Transverse colon (tissue), 4 donors: ENCODE measurements at regions not wholly inside any gene's neighbourhood (a gene's known extent, or its start where the extent isn't known, plus 50 kb on each side); places are given as distances from the start of the nearest gene placed in this dataset.

Source experiments
- DNase-seq: peaks from one replicate; pipeline ENCODE4 v3.0.0-alpha.2; 2019
- H3K27ac ChIP-seq, 4 donors: fragments of 200-600 bp; sonication (generic); 2 replicates each; pipeline ENCODE4 v1.5.1; 2016 to 2018; ENCODE audit warnings: inconsistent platforms in 4 of 4
- H3K27me3 ChIP-seq: fragments of 200-600 bp; sonication (generic); 2 replicates; pipeline ENCODE4 v1.5.1; 2017; ENCODE audit warnings: inconsistent platforms
- H3K36me3 ChIP-seq, 4 donors: fragments of 200-600 bp; sonication (generic); 2 replicates each; pipeline ENCODE4 v1.5.1; 2017 to 2019; ENCODE audit warnings: inconsistent platforms in 4 of 4
- H3K4me1 ChIP-seq, 4 donors: fragments of 200-600 bp; sonication (generic); 2 replicates each; pipeline ENCODE4 v1.5.1; 2017 to 2020; ENCODE audit warnings: inconsistent platforms in 4 of 4
- H3K4me3 ChIP-seq, 4 donors: fragments of 200-600 bp; sonication (generic); 1 replicate in 1 of 4; 2 replicates in 3 of 4; pipeline versions ENCODE4 v1.5.1 to v1.6.1; 2017 to 2019; ENCODE audit warnings: inconsistent platforms in 4 of 4
- H3K9me3 ChIP-seq, 2 donors: fragments of 200-600 bp; sonication (generic); 2 replicates each; pipeline ENCODE4 v1.5.1; 2017 to 2019; ENCODE audit warnings: inconsistent platforms in 2 of 2
- CTCF ChIP-seq, 5 experiments: fragments of 200-600 bp in 3 of 5; fragments of 450-650 bp in 2 of 5; sonication (generic) in 3 of 5; IDR thresholded peaks; 1 replicate in 2 of 5; 2 replicates in 3 of 5; pipeline ENCODE4 v1.5.1; 2016 to 2017; ENCODE audit warnings: antibody characterized with exemption in 5 of 5, inconsistent platforms in 3 of 5, mild to moderate bottlenecking in 2 of 5, moderate library complexity in 1 of 5
- EP300 ChIP-seq: sonication (generic); formaldehyde crosslinking; IDR thresholded peaks from one replicate; pipeline ENCODE4 v1.6.1; 2017; ENCODE audit warnings: antibody characterized with exemption, low read depth
- POLR2A ChIP-seq: fragments of 450-650 bp; IDR thresholded peaks from one replicate; pipeline ENCODE4 v1.6.1; 2016; ENCODE audit warnings: antibody characterized with exemption, mild to moderate bottlenecking, moderate library complexity
- POLR2AphosphoS5 ChIP-seq, 3 donors: sonication (generic); formaldehyde crosslinking; IDR thresholded peaks; one replicate each; pipeline ENCODE4 v1.6.1; 2016; ENCODE audit warnings: antibody characterized with exemption in 3 of 3
- WGBS, 2 donors: methylation state at CpG; one replicate each; pipeline ENCODE4 v1.1.5; 2018; ENCODE audit warnings: low coverage in 1 of 2; 5-methylcytosine and 5-hydroxymethylcytosine counted together
- in situ Hi-C, 4 donors: fragments of 200-750 bp; cut with MboI; loops; one replicate each; pipeline versions ENCODE4 v1.15.0 to v1.15.1; 2017; ENCODE audit warnings: low sequenced_read_pairs in 3 of 4, low pct_ligation_motif_present in 1 of 4, low pct_unique_long_range_greater_than_20kb in 1 of 4
- intact Hi-C: fragments of 100-400 bp; cut with DNase I; formaldehyde crosslinking; loops from one replicate; pipeline ENCODE4 v1.15.1; 2023; ENCODE audit warnings: low total_unique reads

- DNase-seq, result no peak
- in situ Hi-C loops (no loop called here), intact Hi-C loops (no loop called here)
- Histone ChIP-seq H3K27me3 (no peaks in the 10 kb centered on the region), H3K4me3 (no peak overlapping the region), H3K9me3 (no peaks in the 10 kb centered on the region), H3K36me3 (no peaks in the 10 kb centered on the region), H3K4me1 (no peaks in the 10 kb centered on the region), H3K27ac (no peak overlapping the region)
- WGBS, 2 donors, result 61 to 62% methylated on average over 3 of the region's 3 CpGs
- no peak for TF ChIP-seq POLR2A
- no peak for TF ChIP-seq POLR2AphosphoS5 (IDR thresholded peaks at IDR 0.05)
- no peak for TF ChIP-seq EP300
- no peak for TF ChIP-seq CTCF (IDR thresholded peaks at IDR 0.05)
These were observed 83.6 kb downstream of the PFDN4 start for GRCh38 chr20:54291339-54292010.

- H3K27ac ChIP-seq, result no peak overlapping the region
- intact Hi-C loops, result no loop called here
- no peaks in the 10 kb centered on the region for H3K9me3 ChIP-seq
- in situ Hi-C loops, result no loop called here
- DNase-seq, result no peak
- no peaks in the 10 kb centered on the region for H3K27me3 ChIP-seq
- H3K4me1 ChIP-seq, result no peaks in the 10 kb centered on the region
- TF ChIP-seq POLR2AphosphoS5 (IDR thresholded peaks at IDR 0.05) (no peak), CTCF (IDR thresholded peaks at IDR 0.05) (no peak)
- WGBS, 2 donors, result 66 to 76% methylated on average over 2 to 3 of the region's 3 CpGs
- H3K36me3 ChIP-seq, result no peaks in the 10 kb centered on the region
- H3K4me3 ChIP-seq, result no peak overlapping the region
These were observed 84.3 kb downstream of the PFDN4 start for GRCh38 chr20:54292185-54292584.

GRCh38 chr20:54293526-54293925 lies 85.6 kb downstream of the PFDN4 start:
- in situ Hi-C loops, result no loop called here
- Histone ChIP-seq H3K4me1 (no peaks in the 10 kb centered on the region), H3K27ac (no peak overlapping the region)

GRCh38 chr20:54294094-54294493 lies 86.2 kb downstream of the PFDN4 start:
- WGBS, 2 donors, result 51 to 66% methylated on average over 2 of the region's 2 CpGs
- in situ Hi-C loops (no loop called here), intact Hi-C loops (no loop called here)
- Histone ChIP-seq H3K4me3 (no peak overlapping the region), H3K36me3 (no peaks in the 10 kb centered on the region), H3K9me3 (no peaks in the 10 kb centered on the region), H3K27ac (no peak overlapping the region), H3K4me1 (no peaks in the 10 kb centered on the region), H3K27me3 (no peaks in the 10 kb centered on the region)
- no peak for TF ChIP-seq EP300
- TF ChIP-seq POLR2AphosphoS5 (IDR thresholded peaks at IDR 0.05), result no peak
- TF ChIP-seq POLR2A, result no peak
- TF ChIP-seq CTCF (IDR thresholded peaks at IDR 0.05), result no peak
- DNase-seq, result no peak

More at GRCh38 chr20:54293526-54293925, 85.6 kb downstream of the PFDN4 start:
- DNase-seq, result no peak
- Histone ChIP-seq H3K27me3 (no peaks in the 10 kb centered on the region), H3K4me3 (no peak overlapping the region), H3K36me3 (no peaks in the 10 kb centered on the region), H3K9me3 (no peaks in the 10 kb centered on the region)
- intact Hi-C loops, result no loop called here
- TF ChIP-seq POLR2AphosphoS5 (IDR thresholded peaks at IDR 0.05), result no peak
- TF ChIP-seq EP300, result no peak
- no peak for TF ChIP-seq POLR2A
- no peak for TF ChIP-seq CTCF (IDR thresholded peaks at IDR 0.05)
- WGBS, 2 donors, result 25 to 29% methylated on average over 1 to 2 of the region's 2 CpGs
